22Rv1 (cell line): ENCODE measurements at regions not wholly inside any gene's neighbourhood (a gene's known extent, or its start where the extent isn't known, plus 50 kb on each side); places are given as distances from the start of the nearest gene placed in this dataset.

ENCODE experiments used
- CTCF ChIP-seq: fragments of 450-650 bp; IDR thresholded peaks from 2 replicates; pipeline ENCODE4 v1.5.1; 2017; ENCODE audit warnings: mild to moderate bottlenecking
- ZFX ChIP-seq: fragments of 450-650 bp; IDR thresholded peaks from 2 replicates; pipeline ENCODE4 v1.6.1; 2017; ENCODE audit warnings: antibody characterized with exemption, borderline replicate concordance

GRCh38 chr18:55768255-55768654 is 180.3 kb upstream of the TCF4 start:
- no peak for TF ChIP-seq CTCF
- TF ChIP-seq ZFX = no peak
